Sigmoid colon (tissue), 4 donors: ENCODE measurements at regions not wholly inside any gene's neighbourhood (a gene's known extent, or its start where the extent isn't known, plus 50 kb on each side); places are given as distances from the start of the nearest gene placed in this dataset.

Experiments used
- CTCF ChIP-seq, 4 experiments: fragments of 450-650 bp in 3 of 4; fragments of 200-600 bp in 1 of 4; IDR thresholded peaks; one replicate each; pipeline ENCODE4 v1.5.1; 2016 to 2019; ENCODE audit warnings: antibody characterized with exemption in 4 of 4, mild to moderate bottlenecking in 3 of 4, moderate library complexity in 2 of 4
- EP300 ChIP-seq, 4 donors: sonication (generic); formaldehyde crosslinking; IDR thresholded peaks; one replicate each; pipeline ENCODE4 v1.6.1; 2017; ENCODE audit warnings: antibody characterized with exemption in 4 of 4

- no peak for TF ChIP-seq CTCF (IDR thresholded peaks at IDR 0.05)
- no peak for TF ChIP-seq EP300 (IDR thresholded peaks at IDR 0.05)
Observed at GRCh38 chr9:102650896-102651295, 344.2 kb upstream of the CYLC2 start.
